HepG2 (cell line): ENCODE measurements at regions not wholly inside any gene's neighbourhood (a gene's known extent, or its start where the extent isn't known, plus 50 kb on each side); places are given as distances from the start of the nearest gene placed in this dataset.
A peak's percentile ranks its signal among the peaks of the same experiment; 100 is the strongest.

Source experiments
- AGO1 ChIP-seq: fragments of 200-400 bp; formaldehyde crosslinking; IDR thresholded peaks from 2 replicates; pipeline ENCODE4 v1.6.1; 2017; ENCODE audit warnings: mild to moderate bottlenecking, low read depth, low read length, moderate library complexity; ENCODE audit not compliant: poor library complexity, severe bottlenecking
- ASH2L ChIP-seq: fragments of 300-600, 200-600 bp; sonication (generic); IDR thresholded peaks from 2 replicates; pipeline ENCODE4 v1.7.0; 2017; ENCODE audit warnings: low read depth, mild to moderate bottlenecking, moderate library complexity, mixed read lengths, low read length; ENCODE audit not compliant: insufficient read length
- CREB1 ChIP-seq, 2 experiments: fragments of 450-650 bp in 1 of 2; IDR thresholded peaks; 2 replicates each; pipeline ENCODE4 v1.6.1; 2016 to 2017; ENCODE audit warnings: control low read depth in 1 of 2, mild to moderate bottlenecking in 1 of 2, missing compliant biosample characterization in 1 of 2, missing genetic modification characterization in 1 of 2
- EEA1 ChIP-seq: sonication (generic); formaldehyde crosslinking; IDR thresholded peaks from 2 replicates; pipeline ENCODE4 v1.5.1; 2020; ENCODE audit warnings: mild to moderate bottlenecking, missing genetic modification reagents, borderline replicate concordance
- FOXC1 ChIP-seq: sonication (generic); formaldehyde crosslinking; IDR thresholded peaks from 2 replicates; pipeline ENCODE4 v1.8.0; 2022; ENCODE audit warnings: mild to moderate bottlenecking, missing genetic modification reagents, borderline replicate concordance
- KMT2B ChIP-seq: IDR thresholded peaks from 2 replicates; pipeline ENCODE4 v1.6.1; 2016; ENCODE audit warnings: missing genetic modification reagents, missing compliant biosample characterization
- MYC ChIP-seq: sonication (generic); formaldehyde crosslinking; IDR thresholded peaks from 2 replicates; pipeline ENCODE4 v1.9.0; 2021; ENCODE audit warnings: missing genetic modification reagents, borderline replicate concordance
- NBN ChIP-seq: fragments of 450-650 bp; conservative IDR thresholded peaks from 2 replicates; pipeline ENCODE4 v1.6.1; 2017
- NRL ChIP-seq: sonication (generic); formaldehyde crosslinking; IDR thresholded peaks from 2 replicates; pipeline ENCODE4 v1.5.0; 2020; ENCODE audit warnings: missing genetic modification reagents, mild to moderate bottlenecking, moderate library complexity, borderline replicate concordance
- RBFOX2 ChIP-seq: fragments of 200-400 bp; formaldehyde crosslinking; IDR thresholded peaks from 2 replicates; pipeline ENCODE4 v1.6.1; 2017; ENCODE audit warnings: low read depth, mild to moderate bottlenecking, low read length
- RCOR2 ChIP-seq: IDR thresholded peaks from 2 replicates; pipeline ENCODE4 v1.6.1; 2016; ENCODE audit warnings: missing biosample characterization, missing genetic modification reagents
- RFXANK ChIP-seq: IDR thresholded peaks from 2 replicates; pipeline ENCODE4 v1.6.1; 2016
- ZFAT ChIP-seq: sonication (generic); formaldehyde crosslinking; conservative IDR thresholded peaks from 2 replicates; pipeline ENCODE4 v1.8.1; 2023; ENCODE audit warnings: missing genetic modification reagents, inconsistent platforms
- ZNF296 ChIP-seq: sonication (generic); formaldehyde crosslinking; conservative IDR thresholded peaks from 2 replicates; pipeline ENCODE4 v1.5.0; 2020; ENCODE audit warnings: mild to moderate bottlenecking, missing genetic modification reagents
- ZNF383 ChIP-seq: sonication (generic); formaldehyde crosslinking; IDR thresholded peaks from 2 replicates; pipeline ENCODE4 v1.4.0; 2020; ENCODE audit warnings: missing genetic modification reagents, mild to moderate bottlenecking, borderline replicate concordance
- TF ChIP-seq, protein P1 (sequence below): sonication (generic); formaldehyde crosslinking; IDR thresholded peaks from 2 replicates; pipeline ENCODE4 v1.4.0; 2020; ENCODE audit warnings: missing genetic modification reagents, borderline replicate concordance
- TF ChIP-seq, protein P2 (sequence below): IDR thresholded peaks from 2 replicates; pipeline ENCODE4 v1.6.1; 2016; ENCODE audit warnings: missing genetic modification reagents, missing compliant biosample characterization
- TF ChIP-seq, protein P3 (sequence below): sonication (generic); formaldehyde crosslinking; IDR thresholded peaks from 2 replicates; pipeline ENCODE4 v1.8.0; 2022; ENCODE audit warnings: mild to moderate bottlenecking, missing genetic modification reagents, moderate library complexity
- TF ChIP-seq, protein P4 (sequence below): sonication (generic); formaldehyde crosslinking; IDR thresholded peaks from 2 replicates; pipeline ENCODE4 v1.5.0; 2020; ENCODE audit warnings: missing genetic modification reagents, mild to moderate bottlenecking, borderline replicate concordance
- TF ChIP-seq, protein P5 (sequence below): IDR thresholded peaks from 2 replicates; pipeline ENCODE4 v1.6.1; 2016; ENCODE audit warnings: low read depth, borderline replicate concordance
- TF ChIP-seq, protein P6 (sequence below): sonication (generic); formaldehyde crosslinking; IDR thresholded peaks from 2 replicates; pipeline ENCODE4 v1.4.0; 2020; ENCODE audit warnings: missing genetic modification reagents

DNA sequence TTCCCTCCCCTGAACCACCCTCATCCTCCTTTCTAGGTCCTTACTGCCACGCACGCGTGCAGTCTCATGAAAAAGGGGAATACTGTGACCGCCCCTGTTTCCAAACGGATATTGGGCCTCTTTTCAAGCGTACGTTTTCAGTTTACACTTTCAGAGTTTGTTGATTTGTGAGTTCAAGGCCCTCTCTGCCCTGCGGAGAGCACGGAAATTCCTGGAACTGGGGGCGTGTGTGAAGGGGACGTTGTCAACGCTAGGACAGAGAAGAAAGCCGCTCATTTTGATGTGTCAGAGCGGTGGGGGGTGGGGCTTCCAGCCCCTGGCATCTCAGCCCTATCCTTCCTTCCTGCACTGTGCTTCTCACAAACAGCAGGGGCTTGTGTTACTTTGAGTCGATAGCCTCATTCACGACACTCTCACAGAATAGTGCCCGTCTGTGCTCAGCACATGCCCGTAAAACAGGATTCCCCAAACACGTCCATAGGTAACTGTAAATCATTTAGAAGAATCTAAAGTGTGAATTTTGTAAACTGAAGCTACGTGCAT, 137.6 kb upstream of the PEG3 start (continued):
- TF ChIP-seq, protein P1, sequence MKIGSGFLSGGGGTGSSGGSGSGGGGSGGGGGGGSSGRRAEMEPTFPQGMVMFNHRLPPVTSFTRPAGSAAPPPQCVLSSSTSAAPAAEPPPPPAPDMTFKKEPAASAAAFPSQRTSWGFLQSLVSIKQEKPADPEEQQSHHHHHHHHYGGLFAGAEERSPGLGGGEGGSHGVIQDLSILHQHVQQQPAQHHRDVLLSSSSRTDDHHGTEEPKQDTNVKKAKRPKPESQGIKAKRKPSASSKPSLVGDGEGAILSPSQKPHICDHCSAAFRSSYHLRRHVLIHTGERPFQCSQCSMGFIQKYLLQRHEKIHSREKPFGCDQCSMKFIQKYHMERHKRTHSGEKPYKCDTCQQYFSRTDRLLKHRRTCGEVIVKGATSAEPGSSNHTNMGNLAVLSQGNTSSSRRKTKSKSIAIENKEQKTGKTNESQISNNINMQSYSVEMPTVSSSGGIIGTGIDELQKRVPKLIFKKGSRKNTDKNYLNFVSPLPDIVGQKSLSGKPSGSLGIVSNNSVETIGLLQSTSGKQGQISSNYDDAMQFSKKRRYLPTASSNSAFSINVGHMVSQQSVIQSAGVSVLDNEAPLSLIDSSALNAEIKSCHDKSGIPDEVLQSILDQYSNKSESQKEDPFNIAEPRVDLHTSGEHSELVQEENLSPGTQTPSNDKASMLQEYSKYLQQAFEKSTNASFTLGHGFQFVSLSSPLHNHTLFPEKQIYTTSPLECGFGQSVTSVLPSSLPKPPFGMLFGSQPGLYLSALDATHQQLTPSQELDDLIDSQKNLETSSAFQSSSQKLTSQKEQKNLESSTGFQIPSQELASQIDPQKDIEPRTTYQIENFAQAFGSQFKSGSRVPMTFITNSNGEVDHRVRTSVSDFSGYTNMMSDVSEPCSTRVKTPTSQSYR, result peak; percentile 83; the same call in 1 of the 2 replicates
- TF ChIP-seq NBN (no peak), ZNF296 (CRISPR knock-in tag) (0 out of 2 replicates have a peak, but pooled peaks have one; percentile 80), EEA1 (CRISPR knock-in tag) (no peak), MYC (CRISPR knock-in tag) (peak; percentile 81), ASH2L (peak; percentile 56), RBFOX2 (0 out of 2 replicates have a peak, but pooled peaks have one; percentile 16), AGO1 (no peak), FOXC1 (CRISPR knock-in tag) (peak; percentile 82), RFXANK (CRISPR knock-in tag) (peak; percentile 77), RCOR2 (CRISPR knock-in tag) (peak; percentile 86), ZFAT (CRISPR knock-in tag) (no peak), KMT2B (CRISPR knock-in tag) (no peak), NRL (CRISPR knock-in tag) (no peak), ZNF383 (CRISPR knock-in tag) (0 out of 2 replicates have a peak, but pooled peaks have one; percentile 2), CREB1 (IDR thresholded peaks at IDR 0.05) (peak; percentile 33; the same call in 1 of the 2 replicates), CREB1 (CRISPR knock-in tag; IDR thresholded peaks at IDR 0.05) (peak; percentile 89)
- TF ChIP-seq, protein P2, sequence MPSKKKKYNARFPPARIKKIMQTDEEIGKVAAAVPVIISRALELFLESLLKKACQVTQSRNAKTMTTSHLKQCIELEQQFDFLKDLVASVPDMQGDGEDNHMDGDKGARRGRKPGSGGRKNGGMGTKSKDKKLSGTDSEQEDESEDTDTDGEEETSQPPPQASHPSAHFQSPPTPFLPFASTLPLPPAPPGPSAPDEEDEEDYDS, result peak; percentile 87
- TF ChIP-seq, protein P3, sequence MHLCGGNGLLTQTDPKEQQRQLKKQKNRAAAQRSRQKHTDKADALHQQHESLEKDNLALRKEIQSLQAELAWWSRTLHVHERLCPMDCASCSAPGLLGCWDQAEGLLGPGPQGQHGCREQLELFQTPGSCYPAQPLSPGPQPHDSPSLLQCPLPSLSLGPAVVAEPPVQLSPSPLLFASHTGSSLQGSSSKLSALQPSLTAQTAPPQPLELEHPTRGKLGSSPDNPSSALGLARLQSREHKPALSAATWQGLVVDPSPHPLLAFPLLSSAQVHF (CRISPR knock-in tag), result no peak
- TF ChIP-seq, protein P4, sequence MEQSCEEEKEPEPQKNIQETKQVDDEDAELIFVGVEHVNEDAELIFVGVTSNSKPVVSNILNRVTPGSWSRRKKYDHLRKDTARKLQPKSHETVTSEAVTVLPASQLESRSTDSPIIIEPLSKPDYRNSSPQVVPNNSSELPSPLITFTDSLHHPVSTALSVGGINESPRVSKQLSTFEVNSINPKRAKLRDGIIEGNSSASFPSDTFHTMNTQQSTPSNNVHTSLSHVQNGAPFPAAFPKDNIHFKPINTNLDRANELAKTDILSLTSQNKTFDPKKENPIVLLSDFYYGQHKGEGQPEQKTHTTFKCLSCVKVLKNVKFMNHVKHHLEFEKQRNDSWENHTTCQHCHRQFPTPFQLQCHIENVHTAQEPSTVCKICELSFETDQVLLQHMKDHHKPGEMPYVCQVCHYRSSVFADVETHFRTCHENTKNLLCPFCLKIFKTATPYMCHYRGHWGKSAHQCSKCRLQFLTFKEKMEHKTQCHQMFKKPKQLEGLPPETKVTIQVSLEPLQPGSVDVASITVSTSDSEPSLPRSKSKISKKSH (CRISPR knock-in tag), result no peak
- TF ChIP-seq, protein P5, sequence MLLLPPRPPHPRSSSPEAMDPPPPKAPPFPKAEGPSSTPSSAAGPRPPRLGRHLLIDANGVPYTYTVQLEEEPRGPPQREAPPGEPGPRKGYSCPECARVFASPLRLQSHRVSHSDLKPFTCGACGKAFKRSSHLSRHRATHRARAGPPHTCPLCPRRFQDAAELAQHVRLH, result no peak; the same call in 1 of the 2 replicates
- TF ChIP-seq, protein P6, sequence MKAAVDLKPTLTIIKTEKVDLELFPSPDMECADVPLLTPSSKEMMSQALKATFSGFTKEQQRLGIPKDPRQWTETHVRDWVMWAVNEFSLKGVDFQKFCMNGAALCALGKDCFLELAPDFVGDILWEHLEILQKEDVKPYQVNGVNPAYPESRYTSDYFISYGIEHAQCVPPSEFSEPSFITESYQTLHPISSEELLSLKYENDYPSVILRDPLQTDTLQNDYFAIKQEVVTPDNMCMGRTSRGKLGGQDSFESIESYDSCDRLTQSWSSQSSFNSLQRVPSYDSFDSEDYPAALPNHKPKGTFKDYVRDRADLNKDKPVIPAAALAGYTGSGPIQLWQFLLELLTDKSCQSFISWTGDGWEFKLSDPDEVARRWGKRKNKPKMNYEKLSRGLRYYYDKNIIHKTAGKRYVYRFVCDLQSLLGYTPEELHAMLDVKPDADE (CRISPR knock-in tag), result no peak
